Thymus (tissue), 11 donors: ENCODE measurements at regions not wholly inside any gene's neighbourhood (a gene's known extent, or its start where the extent isn't known, plus 50 kb on each side); places are given as distances from the start of the nearest gene placed in this dataset.

Experiments
- DNase-seq, 9 donors: peaks; one replicate each; pipeline ENCODE4 v3.0.0-alpha.2; 2013; ENCODE audit warnings: low spot score in 9 of 9, low read depth in 6 of 9, missing footprints in 1 of 9
- H3K27ac ChIP-seq, 2 donors: one replicate each; pipeline ENCODE4 v1.5.1; 2013; ENCODE audit warnings: control low read depth in 1 of 2, low read depth in 1 of 2, low read length in 1 of 2, mild to moderate bottlenecking in 1 of 2, moderate library complexity in 1 of 2
- H3K27me3 ChIP-seq, 2 donors: one replicate each; pipeline ENCODE4 v1.5.1; 2013; ENCODE audit warnings: low read length in 1 of 2; ENCODE audit not compliant: control insufficient read depth in 2 of 2, insufficient read depth in 1 of 2
- H3K36me3 ChIP-seq, 2 donors: one replicate each; pipeline ENCODE4 v1.5.1; 2013; ENCODE audit warnings: low read length in 1 of 2, mild to moderate bottlenecking in 1 of 2, moderate library complexity in 1 of 2; ENCODE audit not compliant: control insufficient read depth in 2 of 2, insufficient read depth in 2 of 2
- H3K4me1 ChIP-seq, 2 donors: one replicate each; pipeline ENCODE4 v1.5.1; 2013; ENCODE audit warnings: low read length in 2 of 2; ENCODE audit not compliant: control insufficient read depth in 2 of 2, insufficient read depth in 2 of 2
- H3K4me3 ChIP-seq, 2 donors: one replicate each; pipeline ENCODE4 v1.5.1; 2013; ENCODE audit warnings: low read length in 2 of 2, control low read depth in 1 of 2, mild to moderate bottlenecking in 1 of 2
- H3K9me3 ChIP-seq, 2 donors: one replicate each; pipeline ENCODE4 v1.5.1; 2013; ENCODE audit warnings: low read length in 1 of 2, mild to moderate bottlenecking in 1 of 2; ENCODE audit not compliant: control insufficient read depth in 2 of 2, insufficient read depth in 1 of 2
- WGBS: extraction: QIAGEN DNeasy Blood & Tissue Kit; methylation state at CpG from one replicate; pipeline ENCODE4 v1.1.7; 2013; 5-methylcytosine and 5-hydroxymethylcytosine counted together
- donor health status: healthy.

DNA sequence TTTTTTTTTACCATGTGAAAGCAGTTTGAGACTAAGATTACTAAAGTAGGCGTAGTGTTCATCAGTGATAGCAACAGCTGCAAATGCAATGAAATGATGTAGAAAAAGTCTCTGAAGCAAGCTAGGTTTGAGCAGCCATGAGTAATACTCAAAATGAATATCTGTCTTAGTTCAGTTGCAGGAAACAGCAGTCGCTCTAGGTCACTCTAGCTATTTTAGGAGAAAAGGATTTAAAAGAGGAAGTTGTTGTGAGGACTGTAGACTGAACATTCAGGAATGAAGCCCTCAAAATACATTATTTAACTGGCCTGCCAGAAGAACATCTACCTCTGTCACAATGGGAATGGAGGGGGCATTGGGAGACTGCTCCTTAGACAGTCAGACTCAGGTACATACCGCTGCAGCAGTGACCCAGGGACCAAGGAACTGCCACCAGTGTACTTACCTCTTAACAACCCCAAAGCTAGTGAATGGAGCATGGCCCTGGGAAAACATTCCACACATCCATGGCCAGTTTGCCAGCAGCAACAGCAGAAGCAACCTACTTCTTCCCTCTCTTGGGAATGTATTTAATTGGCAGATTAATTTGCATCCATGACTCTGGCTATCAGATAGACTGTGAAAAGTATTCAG, 243.0 kb upstream of the KHDRBS2 start:
- WGBS: 64% methylated on average over 3 of the region's 3 CpGs
- H3K36me3 ChIP-seq: no peaks in the 10 kb centered on the region
- H3K27ac ChIP-seq: no peak overlapping the region
- DNase-seq: no peak
- no peak overlapping the region for H3K4me3 ChIP-seq
- H3K4me1 ChIP-seq: no peaks in the 10 kb centered on the region
- no peaks in the 10 kb centered on the region for H3K9me3 ChIP-seq
- no peaks in the 10 kb centered on the region for H3K27me3 ChIP-seq

DNA sequence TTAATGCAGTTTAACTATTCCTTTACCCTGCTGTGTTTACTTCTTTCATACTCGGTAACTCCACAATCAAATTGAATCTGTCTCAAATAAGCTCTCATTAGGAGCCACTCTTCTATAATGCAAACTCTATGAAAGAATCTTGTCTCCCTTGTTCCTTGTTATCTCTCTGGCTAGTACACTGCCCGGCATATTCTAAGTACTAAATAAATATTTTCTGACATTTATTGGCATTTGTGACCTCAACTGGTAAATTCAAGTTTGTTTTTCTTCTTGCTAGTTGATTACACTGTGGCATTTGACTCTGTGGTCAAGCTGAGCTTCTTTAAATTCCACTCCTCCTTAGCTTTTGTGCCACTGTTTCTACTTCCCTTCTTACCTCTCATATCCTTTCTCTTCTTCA, 237.6 kb upstream of the KHDRBS2 start:
- WGBS: 91% methylated on average over 2 of the region's 2 CpGs

DNA sequence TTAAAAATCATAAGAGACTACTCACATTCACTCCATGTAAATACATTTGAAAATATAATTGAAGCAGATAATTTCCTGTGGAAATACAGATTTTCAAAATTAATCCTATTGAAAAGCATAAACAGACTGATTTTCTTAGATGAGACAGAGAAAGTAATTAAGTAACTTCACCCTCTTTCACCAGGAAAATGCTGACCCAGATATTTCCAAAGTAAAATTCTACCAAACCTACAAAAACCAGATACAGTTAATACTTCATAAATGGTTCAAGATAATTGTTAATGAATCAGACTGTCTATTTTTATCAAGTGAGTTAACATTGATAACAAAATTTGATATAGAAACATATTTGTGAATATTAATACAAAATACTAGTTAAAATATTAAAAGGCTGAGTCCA, 233.5 kb upstream of the KHDRBS2 start:
- Histone ChIP-seq H3K9me3 (no peaks in the 10 kb centered on the region), H3K27me3 (no peaks in the 10 kb centered on the region), H3K27ac (no peak overlapping the region), H3K4me3 (no peak overlapping the region), H3K4me1 (no peaks in the 10 kb centered on the region), H3K36me3 (no peaks in the 10 kb centered on the region)
- DNase-seq: no peak

More for the DNA sequence above, 237.6 kb upstream of the KHDRBS2 start:
- H3K4me3 ChIP-seq: no peak overlapping the region
- H3K27ac ChIP-seq: no peak overlapping the region
- no peaks in the 10 kb centered on the region for H3K4me1 ChIP-seq
- no peak for DNase-seq
- H3K9me3 ChIP-seq: no peaks in the 10 kb centered on the region
- no peaks in the 10 kb centered on the region for H3K27me3 ChIP-seq
- H3K36me3 ChIP-seq: no peaks in the 10 kb centered on the region

DNA sequence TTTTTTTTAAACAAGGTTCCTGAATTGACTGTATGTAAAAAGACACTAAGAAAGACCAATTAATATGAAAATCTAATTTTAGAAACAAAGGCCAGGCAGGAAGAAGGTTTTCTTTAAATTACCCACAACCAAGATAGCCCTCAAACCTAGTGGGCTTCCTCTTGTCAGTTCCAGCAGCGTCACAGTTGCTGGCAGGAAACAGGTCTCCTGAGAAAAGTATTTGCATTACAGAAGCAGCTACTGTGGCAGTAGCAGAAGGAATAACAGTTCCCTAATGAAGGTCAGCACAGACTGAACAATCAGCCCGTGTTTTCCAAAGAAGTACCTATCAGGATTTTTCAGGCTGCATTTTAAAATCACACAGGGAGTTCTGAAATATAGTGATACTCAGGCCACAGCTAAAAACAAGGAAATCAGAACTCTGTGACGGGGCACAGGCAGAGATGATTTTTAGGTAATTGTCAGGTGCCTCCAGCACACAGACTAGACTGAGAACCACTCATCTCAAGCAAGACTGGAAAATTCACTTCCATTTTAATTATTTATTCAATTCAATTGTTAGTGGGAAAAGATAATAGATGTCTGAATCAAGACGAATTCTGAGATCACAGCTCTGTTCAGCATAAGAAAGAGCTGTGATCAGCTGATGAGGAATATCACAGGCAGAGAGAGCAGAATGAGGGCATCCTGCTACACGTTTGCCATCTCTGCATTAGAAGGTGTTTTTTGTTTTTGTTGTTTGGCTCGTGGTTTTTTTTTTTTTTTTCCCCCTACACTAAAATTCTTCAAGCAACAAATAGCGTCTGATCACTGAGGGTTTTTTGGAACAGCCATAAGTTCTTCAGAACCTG, 230.5 kb upstream of the KHDRBS2 start:
- Histone ChIP-seq H3K4me1 (no peaks in the 10 kb centered on the region), H3K27ac (no peak overlapping the region), H3K9me3 (no peaks in the 10 kb centered on the region), H3K4me3 (no peak overlapping the region), H3K36me3 (no peaks in the 10 kb centered on the region), H3K27me3 (no peaks in the 10 kb centered on the region)
- DNase-seq: no peak
- WGBS: 40% methylated on average over 7 of the region's 7 CpGs

DNA sequence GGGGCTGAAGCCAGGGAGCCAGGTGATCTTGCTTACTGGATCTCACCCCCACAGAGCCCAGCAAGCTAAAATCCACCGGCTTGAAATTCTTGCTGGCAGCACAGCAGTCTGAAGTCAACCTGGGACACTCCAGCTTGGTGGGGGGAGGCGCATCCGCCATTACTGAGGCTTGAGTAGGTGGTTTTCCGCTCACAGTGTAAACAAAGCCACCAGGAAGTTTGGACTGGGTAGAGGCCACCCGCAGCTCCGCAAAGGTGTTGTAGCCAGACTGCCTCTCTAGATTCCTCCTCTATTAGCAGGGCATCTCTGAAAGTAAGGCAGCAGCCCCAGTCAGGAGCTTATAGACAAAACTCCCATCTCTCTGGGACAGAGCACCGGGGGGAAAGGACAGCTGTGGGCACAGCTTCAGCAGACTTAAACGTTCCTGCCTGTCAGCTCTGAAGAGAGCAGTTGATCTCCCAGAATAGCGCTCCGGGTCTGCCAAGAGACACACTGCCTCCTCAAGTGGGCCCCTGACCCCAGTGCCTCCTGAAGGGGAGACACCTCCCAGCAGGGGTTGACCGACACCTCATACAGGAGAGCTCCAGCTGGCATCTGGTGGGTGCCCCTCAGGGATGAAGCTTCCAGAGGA, 206.3 kb upstream of the KHDRBS2 start:
- Histone ChIP-seq H3K27me3 (no peaks in the 10 kb centered on the region), H3K27ac (no peak overlapping the region)

DNA sequence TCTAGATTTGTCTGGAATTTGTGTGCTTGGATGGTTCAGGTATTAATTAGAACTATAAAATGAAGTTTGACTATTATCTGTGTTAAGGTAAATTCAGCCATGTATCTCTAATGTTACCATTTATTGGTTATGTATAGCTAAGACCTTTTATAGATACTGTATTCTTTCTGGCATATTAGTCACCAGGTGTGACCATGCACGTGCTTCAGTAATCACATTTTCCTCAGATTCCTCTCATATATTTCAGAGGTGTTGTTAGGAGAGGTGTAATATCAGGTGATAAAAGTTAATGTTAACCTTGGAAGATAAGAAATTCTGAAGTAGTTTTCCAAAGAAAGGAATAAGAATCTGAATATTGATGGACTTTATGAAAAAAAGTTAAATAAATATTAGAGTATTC, 194.5 kb upstream of the KHDRBS2 start:
- Histone ChIP-seq H3K9me3 (no peaks in the 10 kb centered on the region), H3K27ac (no peak overlapping the region), H3K36me3 (no peaks in the 10 kb centered on the region), H3K27me3 (no peaks in the 10 kb centered on the region), H3K4me3 (no peak overlapping the region), H3K4me1 (no peaks in the 10 kb centered on the region)
- WGBS: 97% methylated on average over 1 of the region's 1 CpG
- DNase-seq: no peak

More for the DNA sequence above, 206.3 kb upstream of the KHDRBS2 start:
- Histone ChIP-seq H3K9me3 (peaks cover 0 to 12% of the 10 kb centered on the region in 2 donors), H3K36me3 (no peaks in the 10 kb centered on the region), H3K4me3 (no peak overlapping the region), H3K4me1 (no peaks in the 10 kb centered on the region)
- 96% methylated on average over 11 of the region's 11 CpGs for WGBS
- no peak for DNase-seq

DNA sequence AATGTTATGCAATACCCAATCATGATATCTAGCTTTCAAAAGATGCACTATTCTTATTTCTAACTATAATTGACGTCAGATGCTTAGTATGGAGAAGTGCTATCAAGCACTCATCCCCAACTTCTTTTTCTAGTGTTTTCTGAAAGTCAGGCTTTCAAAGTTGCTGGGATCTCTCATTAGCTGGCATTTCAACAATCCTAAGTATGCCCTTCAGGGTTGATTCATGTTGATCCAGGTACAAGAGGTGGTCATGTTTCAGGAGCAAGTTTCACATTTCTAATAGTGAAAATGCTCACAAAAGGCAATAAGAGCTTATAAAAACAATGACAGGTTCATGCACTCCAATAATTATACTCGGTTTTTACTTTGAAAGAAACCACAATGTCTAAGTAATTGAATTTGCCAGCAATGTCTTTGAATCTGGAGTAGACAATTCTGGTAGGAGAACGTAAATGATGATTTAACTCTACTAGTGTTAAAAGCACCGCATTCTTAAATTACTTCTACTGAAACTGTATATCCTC, 193.7 kb upstream of the KHDRBS2 start:
- no peak overlapping the region for H3K4me3 ChIP-seq
- H3K27ac ChIP-seq: no peak overlapping the region
- H3K4me1 ChIP-seq: no peaks in the 10 kb centered on the region
- H3K27me3 ChIP-seq: no peaks in the 10 kb centered on the region
- 90% methylated on average over 4 of the region's 4 CpGs for WGBS
- H3K36me3 ChIP-seq: no peaks in the 10 kb centered on the region
- DNase-seq: peak in 1 of 9 donors; percentile 0
- no peaks in the 10 kb centered on the region for H3K9me3 ChIP-seq

DNA sequence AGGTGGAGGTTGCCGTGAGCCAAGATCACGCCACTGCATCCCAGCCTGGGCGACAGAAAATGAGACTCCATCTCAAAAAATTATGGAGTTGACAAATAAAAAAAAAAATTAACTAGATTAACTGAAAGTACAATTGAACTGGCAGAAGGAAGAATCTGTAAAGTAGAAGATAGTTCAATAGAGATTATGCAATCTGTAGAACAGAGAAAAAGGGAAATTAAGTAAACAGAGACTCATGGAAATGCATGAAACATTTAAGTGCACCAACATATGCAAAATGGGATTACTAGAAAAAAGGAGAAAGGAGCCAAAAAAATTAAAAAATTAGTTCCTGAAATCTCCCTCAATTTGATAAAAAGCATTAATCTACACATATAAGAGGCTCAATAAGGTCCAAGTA, 188.8 kb upstream of the KHDRBS2 start:
- no peaks in the 10 kb centered on the region for H3K9me3 ChIP-seq
- H3K27ac ChIP-seq: no peak overlapping the region
- no peaks in the 10 kb centered on the region for H3K36me3 ChIP-seq
- WGBS: 81% methylated on average over 3 of the region's 3 CpGs
- H3K27me3 ChIP-seq: no peaks in the 10 kb centered on the region
- no peak for DNase-seq
- no peaks in the 10 kb centered on the region for H3K4me1 ChIP-seq
- H3K4me3 ChIP-seq: no peak overlapping the region

DNA sequence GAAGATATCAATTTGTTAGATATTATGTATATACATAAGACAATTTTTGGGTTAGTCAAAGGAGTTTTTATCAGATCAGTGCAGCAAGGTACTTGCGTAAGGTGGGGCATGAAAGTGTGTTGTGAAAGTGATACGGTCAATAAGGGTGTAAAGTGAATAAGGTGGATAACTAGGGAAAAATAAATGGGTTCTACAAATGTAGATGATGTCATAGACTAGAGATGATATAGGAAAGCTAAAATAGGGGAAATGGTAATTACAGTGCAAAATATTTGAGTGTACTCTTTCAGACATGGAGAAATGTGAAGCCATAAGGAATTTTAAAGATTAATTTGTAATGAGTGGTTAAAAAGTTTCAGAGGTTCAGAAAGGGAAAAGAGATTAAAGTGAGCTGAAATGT, 180.6 kb upstream of the KHDRBS2 start:
- Histone ChIP-seq H3K9me3 (no peaks in the 10 kb centered on the region), H3K27ac (no peak overlapping the region), H3K4me1 (no peaks in the 10 kb centered on the region), H3K36me3 (no peaks in the 10 kb centered on the region), H3K4me3 (no peak overlapping the region), H3K27me3 (no peaks in the 10 kb centered on the region)
- WGBS: 96% methylated on average over 2 of the region's 2 CpGs
- no peak for DNase-seq
